OCI-LY7 (cell line): ENCODE measurements at regions not wholly inside any gene's neighbourhood (a gene's known extent, or its start where the extent isn't known, plus 50 kb on each side); places are given as distances from the start of the nearest gene placed in this dataset.

Experiments used
- CTCF ChIP-seq: fragments of 200-600 bp; sonication (generic); conservative IDR thresholded peaks from 2 replicates; pipeline ENCODE4 v1.5.1; 2014; ENCODE audit warnings: mild to moderate bottlenecking, antibody characterized with exemption, low read length, moderate library complexity, mixed read lengths
- EZH2phosphoT487 ChIP-seq: fragments of 200-600 bp; sonication (generic); IDR thresholded peaks from 2 replicates; pipeline ENCODE4 v1.6.1; 2018; ENCODE audit warnings: low read depth, borderline replicate concordance, mild to moderate bottlenecking, mixed run types, antibody characterized with exemption, low read length, moderate library complexity, mixed read lengths

- TF ChIP-seq CTCF (no peak), EZH2phosphoT487 (no peak)
Observed at GRCh38 chr20:55741801-55742200, 263.5 kb downstream of the CBLN4 start.
